BLaER1 (cell line): ENCODE measurements at regions not wholly inside any gene's neighbourhood (a gene's known extent, or its start where the extent isn't known, plus 50 kb on each side); places are given as distances from the start of the nearest gene placed in this dataset.

ENCODE experiments used
- H3K27ac ChIP-seq: shearing (Covaris generic); formaldehyde crosslinking; 2 replicates; pipeline ENCODE4 v1.8.1; 2022
- H3K27me3 ChIP-seq: shearing (Covaris generic); formaldehyde crosslinking; 2 replicates; pipeline ENCODE4 v1.8.1; 2022
- H3K36me3 ChIP-seq: shearing (Covaris generic); formaldehyde crosslinking; 2 replicates; pipeline ENCODE4 v1.8.1; 2022
- H3K4me1 ChIP-seq: shearing (Covaris generic); formaldehyde crosslinking; 2 replicates; pipeline ENCODE4 v1.8.1; 2022
- H3K4me2 ChIP-seq: shearing (Covaris generic); formaldehyde crosslinking; 2 replicates; pipeline ENCODE4 v1.8.1; 2022
- H3K4me3 ChIP-seq: shearing (Covaris generic); formaldehyde crosslinking; 2 replicates; pipeline ENCODE4 v1.8.1; 2022
- H3K9ac ChIP-seq: shearing (Covaris generic); formaldehyde crosslinking; 2 replicates; pipeline ENCODE4 v1.8.1; 2022
- H3K9me3 ChIP-seq: shearing (Covaris generic); formaldehyde crosslinking; 2 replicates; pipeline ENCODE4 v1.8.1; 2022
- H4K20me1 ChIP-seq: shearing (Covaris generic); formaldehyde crosslinking; 2 replicates; pipeline ENCODE4 v1.8.1; 2022
- Cebpa-rat ChIP-seq: shearing (Covaris generic); IDR thresholded peaks from 2 replicates; pipeline ENCODE4 v1.8.1; 2022

DNA sequence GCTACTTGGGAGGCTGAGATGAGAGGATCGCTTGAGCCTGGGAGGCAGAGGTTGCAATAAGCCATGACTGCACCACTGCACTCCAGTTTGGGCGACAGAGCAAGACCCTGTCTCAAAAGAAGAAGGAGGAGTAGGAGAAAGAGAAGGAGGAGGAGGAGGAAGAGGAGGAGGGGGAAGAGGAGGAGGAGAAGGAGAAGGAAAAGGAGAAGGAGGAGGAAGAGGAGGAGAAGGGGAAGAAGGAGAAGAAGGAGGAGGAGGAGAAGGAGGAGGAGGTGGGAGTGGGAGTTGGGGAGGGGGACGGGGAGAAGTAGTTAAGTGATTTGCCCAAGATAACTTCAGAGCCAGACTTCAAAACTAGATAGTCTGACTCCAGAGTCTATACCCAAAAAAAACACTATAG is 55.5 kb upstream of the FOXD3 start:
- Histone ChIP-seq H3K9me3 (no peaks in the 10 kb centered on the region), H4K20me1 (no peaks in the 10 kb centered on the region), H3K4me1 (no peaks in the 10 kb centered on the region), H3K4me3 (no peak overlapping the region), H3K27me3 (no peaks in the 10 kb centered on the region), H3K9ac (no peak overlapping the region), H3K36me3 (no peaks in the 10 kb centered on the region), H3K4me2 (no peak overlapping the region), H3K27ac (no peak overlapping the region)
- no peak for TF ChIP-seq Cebpa-rat

DNA sequence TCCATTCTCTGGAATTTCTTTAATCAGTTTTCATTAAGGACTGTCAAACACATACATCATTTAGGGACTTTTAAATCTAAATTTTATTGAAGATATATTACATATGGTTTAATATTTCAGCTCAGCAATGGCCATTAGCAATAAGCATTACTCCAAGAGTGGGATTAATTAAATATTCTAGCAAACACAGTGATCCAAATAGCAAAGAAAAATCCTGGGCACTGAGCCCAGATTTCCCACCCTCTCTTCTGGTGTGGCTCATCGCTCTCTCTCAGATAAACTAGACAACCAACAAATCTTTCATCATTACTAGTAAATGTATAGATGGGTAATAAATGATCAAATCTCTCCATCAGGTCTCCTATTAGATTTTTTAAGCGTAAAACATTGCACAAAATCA is 53.5 kb upstream of the FOXD3 start:
- Histone ChIP-seq H3K36me3 (no peaks in the 10 kb centered on the region), H3K4me3 (no peak overlapping the region), H3K9ac (no peak overlapping the region), H3K27ac (no peak overlapping the region), H3K27me3 (no peaks in the 10 kb centered on the region), H3K4me1 (no peaks in the 10 kb centered on the region), H3K4me2 (no peak overlapping the region), H4K20me1 (no peaks in the 10 kb centered on the region), H3K9me3 (no peaks in the 10 kb centered on the region)
- no peak for TF ChIP-seq Cebpa-rat

DNA sequence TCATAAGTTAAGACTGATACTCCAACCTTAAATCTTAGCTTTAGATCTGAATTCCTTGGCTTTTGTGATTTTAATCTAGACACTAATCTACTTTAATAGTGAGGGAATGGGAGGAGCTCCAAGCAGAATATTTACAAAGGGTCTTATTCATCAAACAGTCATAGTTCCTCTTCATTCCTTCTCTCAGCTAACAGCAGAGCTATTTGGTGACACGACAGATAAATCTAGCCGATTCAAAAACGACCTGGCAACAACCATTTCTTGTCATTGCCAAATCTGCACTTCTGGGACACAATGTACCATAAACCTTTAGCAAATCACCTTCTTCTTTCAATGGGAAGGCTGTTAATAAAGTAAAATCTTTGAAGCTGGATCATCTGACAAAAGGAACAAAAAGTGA is 52.8 kb upstream of the FOXD3 start:
- Histone ChIP-seq H3K9me3 (no peaks in the 10 kb centered on the region), H3K4me1 (no peaks in the 10 kb centered on the region), H4K20me1 (no peaks in the 10 kb centered on the region), H3K27me3 (no peaks in the 10 kb centered on the region), H3K27ac (no peak overlapping the region), H3K36me3 (no peaks in the 10 kb centered on the region), H3K4me3 (no peak overlapping the region), H3K9ac (no peak overlapping the region), H3K4me2 (no peak overlapping the region)
- no peak for TF ChIP-seq Cebpa-rat
